ENCODE measurements at regions not wholly inside any gene's neighbourhood (a gene's known extent, or its start where the extent isn't known, plus 50 kb on each side); places are given as distances from the start of the nearest gene placed in this dataset.
"Not testable (repeated sequence)": the region's sequence is repeated elsewhere in the genome, so short reads cannot be mapped to it uniquely, and the experiment has no call there.

DNA sequence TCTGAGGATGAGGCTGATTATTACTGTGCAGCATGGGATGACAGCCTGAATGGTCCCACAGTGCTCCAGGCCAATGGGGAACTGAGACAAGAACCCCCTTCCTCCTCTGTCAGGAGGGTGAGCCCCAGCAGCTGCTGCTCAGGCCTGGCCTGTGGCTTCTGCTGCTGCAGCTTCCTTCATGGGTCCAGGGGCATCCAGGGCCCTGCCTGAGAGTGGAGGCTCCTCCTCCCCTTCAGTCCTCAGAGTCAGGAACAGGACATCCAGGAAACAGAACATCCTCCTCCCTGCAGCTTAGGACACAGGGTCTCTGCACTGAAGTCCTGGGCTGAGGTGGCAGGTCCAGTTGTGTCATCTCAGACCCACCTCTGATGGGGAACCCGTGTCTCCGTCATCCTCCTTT lies 127.2 kb downstream of the ZNF280B start:
- ATAC-seq (replicated peaks in 1 of 2); H3K4me1 Mint-ChIP-seq (ENCODE audit: low read depth); H3K4me3 Mint-ChIP-seq; H3K9me3 Mint-ChIP-seq; H3K27ac Mint-ChIP-seq; DNase-seq; H3K36me3 Mint-ChIP-seq (ENCODE audit: insufficient read depth in 2 of 2): not testable (repeated sequence)
- peaks cover 41% of the 10 kb centered on the region for H3K27me3 Mint-ChIP-seq (ENCODE audit: low read depth)

GRCh38 chr22:22384267-22384666 lies 124.3 kb downstream of the ZNF280B start:
- ATAC-seq (replicated peaks in 1 of 2) (no peak), DNase-seq (no peak)
- H3K27me3 Mint-ChIP-seq (ENCODE audit: low read depth): peaks cover 40% of the 10 kb centered on the region
- no peaks in the 10 kb centered on the region for H3K36me3 Mint-ChIP-seq (ENCODE audit: insufficient read depth in 2 of 2)
- no peak overlapping the region for H3K4me3 Mint-ChIP-seq
- H3K4me1 Mint-ChIP-seq (ENCODE audit: low read depth): no peaks in the 10 kb centered on the region
- no peaks in the 10 kb centered on the region for H3K9me3 Mint-ChIP-seq
- H3K27ac Mint-ChIP-seq: no peak overlapping the region

- Mint-ChIP-seq H3K36me3 (ENCODE audit: insufficient read depth in 2 of 2) (no peaks in the 10 kb centered on the region), H3K4me3 (no peak overlapping the region), H3K4me1 (ENCODE audit: low read depth) (no peaks in the 10 kb centered on the region), H3K27me3 (ENCODE audit: low read depth) (peaks cover 39% of the 10 kb centered on the region), H3K27ac (no peak overlapping the region), H3K9me3 (no peaks in the 10 kb centered on the region)
- DNase-seq: no peak
- no peak for ATAC-seq (replicated peaks in 1 of 2)
Measured at GRCh38 chr22:22384668-22385244, 123.8 kb downstream of the ZNF280B start.

DNA sequence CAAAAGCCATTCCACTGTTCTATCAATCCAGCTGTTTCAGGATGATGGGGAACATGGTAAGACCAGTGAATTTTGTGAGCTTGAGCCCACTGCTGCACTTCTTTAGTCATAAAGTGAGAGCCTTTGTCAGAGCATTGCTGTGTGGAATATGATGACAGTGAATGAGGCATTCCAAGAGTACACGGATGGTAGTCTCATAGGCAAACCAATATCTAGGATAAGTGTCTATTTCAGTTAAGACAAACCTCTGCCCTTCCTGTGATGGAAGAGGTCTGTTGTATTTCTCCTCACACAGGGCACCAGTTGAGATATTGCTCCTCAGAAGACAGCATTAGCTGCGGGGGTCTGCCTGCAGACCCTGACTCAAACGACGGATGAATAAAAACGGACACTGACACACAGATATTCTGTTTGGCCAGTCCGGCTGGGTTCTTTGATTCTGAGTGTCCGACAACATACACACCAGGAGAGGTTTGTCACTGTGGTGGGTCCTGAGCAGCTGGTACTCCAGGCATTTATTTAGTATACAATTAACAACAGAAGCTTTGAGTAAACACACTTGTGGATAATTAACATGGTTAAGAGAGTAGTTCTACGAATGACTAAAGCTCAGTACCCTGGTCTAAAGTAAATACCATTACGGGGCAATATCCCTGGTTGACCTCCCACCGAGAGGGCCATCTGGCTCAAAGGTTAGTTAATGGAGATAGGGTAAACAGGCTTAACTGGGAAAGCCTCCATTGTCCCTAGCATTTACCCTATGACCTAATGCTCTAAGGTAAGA lies 121.7 kb downstream of the ZNF280B start:
- DNase-seq (no peak), ATAC-seq (replicated peaks in 1 of 2) (no peak)
- Mint-ChIP-seq H3K27ac (no peak overlapping the region), H3K36me3 (ENCODE audit: insufficient read depth in 2 of 2) (no peaks in the 10 kb centered on the region), H3K9me3 (no peaks in the 10 kb centered on the region), H3K4me1 (ENCODE audit: low read depth) (no peaks in the 10 kb centered on the region), H3K27me3 (ENCODE audit: low read depth) (peaks cover 30% of the 10 kb centered on the region), H3K4me3 (no peak overlapping the region)

- Mint-ChIP-seq H3K4me1 (ENCODE audit: low read depth) (no peaks in the 10 kb centered on the region), H3K27me3 (ENCODE audit: low read depth) (peaks cover 26% of the 10 kb centered on the region), H3K27ac (no peak overlapping the region), H3K9me3 (no peaks in the 10 kb centered on the region), H3K36me3 (ENCODE audit: insufficient read depth in 2 of 2) (no peaks in the 10 kb centered on the region), H3K4me3 (no peak overlapping the region)
- DNase-seq: no peak
- no peak for ATAC-seq (replicated peaks in 1 of 2)
Measured at GRCh38 chr22:22387386-22387736, 121.2 kb downstream of the ZNF280B start.

DNA sequence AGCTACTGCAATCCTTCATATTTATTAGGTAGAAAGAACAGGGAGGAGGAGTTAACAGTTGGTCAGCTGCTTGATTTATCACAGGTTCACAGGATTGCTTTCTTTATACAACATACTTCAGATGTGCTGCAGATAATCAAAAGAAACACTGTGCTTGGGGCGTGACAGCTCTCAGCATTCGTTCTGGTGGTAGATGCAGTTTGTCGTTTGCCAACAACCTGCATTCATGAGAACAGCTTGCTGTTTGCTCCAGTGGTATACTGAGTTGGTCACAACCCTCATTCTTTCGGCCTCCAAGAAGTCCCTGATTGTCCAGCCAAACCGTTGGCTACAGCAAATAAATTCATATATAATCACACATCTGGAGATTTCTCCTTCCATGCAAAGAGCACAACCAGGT lies 120.5 kb downstream of the ZNF280B start:
- H3K4me3 Mint-ChIP-seq: no peak overlapping the region
- H3K36me3 Mint-ChIP-seq (ENCODE audit: insufficient read depth in 2 of 2): no peaks in the 10 kb centered on the region
- no peak for DNase-seq
- peaks cover 24% of the 10 kb centered on the region for H3K27me3 Mint-ChIP-seq (ENCODE audit: low read depth)
- no peak overlapping the region for H3K27ac Mint-ChIP-seq
- H3K9me3 Mint-ChIP-seq: no peaks in the 10 kb centered on the region
- no peak for ATAC-seq (replicated peaks in 1 of 2)
- no peaks in the 10 kb centered on the region for H3K4me1 Mint-ChIP-seq (ENCODE audit: low read depth)

GRCh38 chr22:22388494-22388893 lies 120.0 kb downstream of the ZNF280B start:
- H3K4me3 Mint-ChIP-seq: no peak overlapping the region
- no peak overlapping the region for H3K27ac Mint-ChIP-seq
- peaks cover 20% of the 10 kb centered on the region for H3K27me3 Mint-ChIP-seq (ENCODE audit: low read depth)
- no peak for DNase-seq
- no peaks in the 10 kb centered on the region for H3K36me3 Mint-ChIP-seq (ENCODE audit: insufficient read depth in 2 of 2)
- no peaks in the 10 kb centered on the region for H3K9me3 Mint-ChIP-seq
- ATAC-seq (replicated peaks in 1 of 2): no peak
- no peaks in the 10 kb centered on the region for H3K4me1 Mint-ChIP-seq (ENCODE audit: low read depth)

DNA sequence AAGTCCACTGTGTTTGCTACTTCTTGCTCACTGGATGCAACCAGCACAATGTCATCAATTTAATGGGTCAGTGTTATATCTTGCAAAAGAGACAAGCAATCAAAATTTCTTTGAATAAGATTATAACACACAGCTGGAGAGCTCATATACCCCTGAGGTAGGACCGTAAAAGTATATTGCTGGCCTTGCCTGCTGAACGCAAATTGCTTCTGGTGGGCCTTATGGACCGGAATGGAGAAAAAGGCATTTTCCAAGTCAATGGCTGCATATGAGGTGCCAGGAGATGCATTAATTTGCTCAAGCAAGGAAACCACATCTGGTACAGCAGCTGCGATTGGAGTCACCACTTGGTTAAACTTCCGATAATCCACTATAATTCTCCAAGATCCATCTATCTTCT lies 119.1 kb downstream of the ZNF280B start:
- no peak overlapping the region for H3K27ac Mint-ChIP-seq
- H3K9me3 Mint-ChIP-seq: no peaks in the 10 kb centered on the region
- peaks cover 12% of the 10 kb centered on the region for H3K27me3 Mint-ChIP-seq (ENCODE audit: low read depth)
- no peak for DNase-seq
- H3K36me3 Mint-ChIP-seq (ENCODE audit: insufficient read depth in 2 of 2): no peaks in the 10 kb centered on the region
- H3K4me1 Mint-ChIP-seq (ENCODE audit: low read depth): no peaks in the 10 kb centered on the region
- no peak for ATAC-seq (replicated peaks in 1 of 2)
- H3K4me3 Mint-ChIP-seq: no peak overlapping the region

- H3K27ac Mint-ChIP-seq: no peak overlapping the region
Measured at GRCh38 chr22:22390989-22391388, 117.6 kb downstream of the ZNF280B start.

GRCh38 chr22:22391543-22391942 lies 117.0 kb downstream of the ZNF280B start:
- no peak for ATAC-seq (replicated peaks in 1 of 2)
- H3K27me3 Mint-ChIP-seq (ENCODE audit: low read depth): peaks cover 2% of the 10 kb centered on the region

More at GRCh38 chr22:22390989-22391388, 117.6 kb downstream of the ZNF280B start:
- no peaks in the 10 kb centered on the region for H3K4me1 Mint-ChIP-seq (ENCODE audit: low read depth)
- H3K9me3 Mint-ChIP-seq: no peaks in the 10 kb centered on the region
- ATAC-seq (replicated peaks in 1 of 2) (no peak), DNase-seq (no peak)
- peaks cover 1% of the 10 kb centered on the region for H3K27me3 Mint-ChIP-seq (ENCODE audit: low read depth)
- no peak overlapping the region for H3K4me3 Mint-ChIP-seq
- no peaks in the 10 kb centered on the region for H3K36me3 Mint-ChIP-seq (ENCODE audit: insufficient read depth in 2 of 2)

DNA sequence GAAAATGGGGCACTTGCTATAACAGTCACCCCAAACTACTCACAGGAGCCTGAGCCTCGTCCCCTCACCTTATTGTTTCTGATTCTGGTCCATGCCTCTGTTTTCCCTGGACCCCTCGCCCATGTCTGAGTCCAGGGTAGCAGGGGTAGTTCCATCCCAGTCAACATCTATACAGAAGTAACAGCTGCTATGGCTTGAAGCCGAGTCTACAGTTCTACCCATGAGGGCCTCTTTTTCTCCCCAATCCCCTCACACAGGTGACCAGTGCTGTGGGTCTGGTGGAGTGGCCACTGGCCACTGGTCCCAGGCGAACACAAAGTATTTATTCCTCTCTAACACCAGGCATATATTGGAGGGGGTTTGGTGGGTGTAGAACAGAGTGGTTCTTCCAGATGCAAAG lies 116.4 kb downstream of the ZNF280B start:
- Mint-ChIP-seq H3K27ac (no peak overlapping the region), H3K4me3 (no peak overlapping the region), H3K36me3 (ENCODE audit: insufficient read depth in 2 of 2) (no peaks in the 10 kb centered on the region), H3K27me3 (ENCODE audit: low read depth) (peaks cover 8% of the 10 kb centered on the region), H3K4me1 (ENCODE audit: low read depth) (no peaks in the 10 kb centered on the region), H3K9me3 (no peaks in the 10 kb centered on the region)
- DNase-seq: no peak
- ATAC-seq (replicated peaks in 1 of 2): no peak

More at GRCh38 chr22:22391543-22391942, 117.0 kb downstream of the ZNF280B start:
- Mint-ChIP-seq H3K27ac (no peak overlapping the region), H3K4me3 (no peak overlapping the region), H3K9me3 (no peaks in the 10 kb centered on the region), H3K36me3 (ENCODE audit: insufficient read depth in 2 of 2) (no peaks in the 10 kb centered on the region), H3K4me1 (ENCODE audit: low read depth) (no peaks in the 10 kb centered on the region)
- DNase-seq: no peak

DNA sequence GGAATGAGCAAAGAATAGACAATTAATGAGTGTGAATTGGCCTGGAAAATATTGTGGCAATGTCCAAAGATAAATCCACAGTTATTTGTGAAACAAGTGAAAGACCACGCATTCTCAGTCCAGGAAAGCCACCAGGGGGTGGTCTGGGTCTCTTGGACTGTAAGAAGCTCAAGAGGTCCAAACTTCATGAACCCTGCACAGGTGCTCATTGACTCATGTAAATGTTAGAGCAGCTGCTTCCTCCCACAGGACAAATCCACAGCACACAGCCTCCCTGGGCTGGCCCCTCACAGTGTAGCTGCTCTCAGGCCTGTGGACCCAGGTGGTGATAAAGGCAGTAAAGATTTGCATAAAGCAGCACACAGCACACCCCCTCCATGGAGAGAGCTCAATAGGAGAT lies 114.0 kb downstream of the ZNF280B start:
- Mint-ChIP-seq H3K27me3 (ENCODE audit: low read depth) (peaks cover 10% of the 10 kb centered on the region), H3K36me3 (ENCODE audit: insufficient read depth in 2 of 2) (no peaks in the 10 kb centered on the region), H3K4me1 (ENCODE audit: low read depth) (no peaks in the 10 kb centered on the region), H3K27ac (no peak overlapping the region), H3K4me3 (no peak overlapping the region), H3K9me3 (no peaks in the 10 kb centered on the region)
- ATAC-seq (replicated peaks in 1 of 2) (no peak), DNase-seq (no peak)

DNA sequence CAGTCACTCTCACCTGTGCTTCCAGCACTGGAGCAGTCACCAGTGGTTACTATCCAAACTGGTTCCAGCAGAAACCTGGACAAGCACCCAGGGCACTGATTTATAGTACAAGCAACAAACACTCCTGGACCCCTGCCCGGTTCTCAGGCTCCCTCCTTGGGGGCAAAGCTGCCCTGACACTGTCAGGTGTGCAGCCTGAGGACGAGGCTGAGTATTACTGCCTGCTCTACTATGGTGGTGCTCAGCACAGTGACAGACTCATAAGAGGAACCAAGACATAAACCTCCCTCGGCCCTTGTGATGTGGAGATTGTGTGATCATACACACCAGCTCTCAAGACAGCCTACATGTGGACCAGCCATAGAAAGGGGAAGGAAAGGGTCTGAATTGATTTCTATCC lies 113.3 kb downstream of the ZNF280B start:
- H3K36me3 Mint-ChIP-seq (ENCODE audit: insufficient read depth in 2 of 2): no peaks in the 10 kb centered on the region
- H3K9me3 Mint-ChIP-seq: no peaks in the 10 kb centered on the region
- H3K27me3 Mint-ChIP-seq (ENCODE audit: low read depth): peaks cover 10% of the 10 kb centered on the region
- no peaks in the 10 kb centered on the region for H3K4me1 Mint-ChIP-seq (ENCODE audit: low read depth)
- no peak overlapping the region for H3K4me3 Mint-ChIP-seq
- ATAC-seq (replicated peaks in 1 of 2) (no peak), DNase-seq (no peak)
- no peak overlapping the region for H3K27ac Mint-ChIP-seq

DNA sequence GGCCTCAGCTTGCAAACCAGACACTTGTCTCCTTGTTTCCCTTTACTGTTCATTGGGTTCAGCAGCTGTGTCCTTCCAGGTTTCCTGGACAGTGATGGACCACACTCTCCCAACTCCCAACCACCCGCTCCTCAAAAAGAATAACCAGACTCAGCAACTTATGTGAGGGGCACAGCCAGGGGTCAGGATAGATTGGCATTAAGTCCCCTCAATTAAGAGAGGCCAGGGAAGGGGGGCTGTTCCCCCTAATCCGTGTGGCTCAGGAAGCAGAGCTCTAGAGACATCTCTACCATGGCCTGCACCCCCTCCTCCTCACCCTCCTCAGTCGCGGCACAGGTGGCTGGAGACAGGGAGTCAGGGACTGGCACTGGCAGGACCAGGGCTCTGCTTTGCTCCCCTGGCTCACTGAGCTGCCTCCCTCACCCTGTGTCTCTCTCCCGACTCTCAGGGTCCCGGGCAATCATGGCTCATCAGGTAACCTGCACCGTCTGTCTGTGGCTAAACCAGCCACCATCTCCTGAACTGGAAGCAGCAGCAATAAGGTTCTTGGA lies 111.7 kb downstream of the ZNF280B start:
- no peak overlapping the region for H3K27ac Mint-ChIP-seq
- DNase-seq (no peak), ATAC-seq (replicated peaks in 1 of 2) (no peak)
- no peak overlapping the region for H3K4me3 Mint-ChIP-seq
- H3K36me3 Mint-ChIP-seq (ENCODE audit: insufficient read depth in 2 of 2): no peaks in the 10 kb centered on the region
- H3K27me3 Mint-ChIP-seq (ENCODE audit: low read depth): peaks cover 10% of the 10 kb centered on the region
- no peaks in the 10 kb centered on the region for H3K4me1 Mint-ChIP-seq (ENCODE audit: low read depth)
- H3K9me3 Mint-ChIP-seq: no peaks in the 10 kb centered on the region

Data from activated T-cell treated with anti-CD3 and anti-CD28 coated beads, Interleukin-2, amount 50 U/mL, for 72 hours (primary cell).